Upper lobe of right lung (tissue), 1 donor: ENCODE measurements at regions not wholly inside any gene's neighbourhood (a gene's known extent, or its start where the extent isn't known, plus 50 kb on each side); places are given as distances from the start of the nearest gene placed in this dataset.
A peak's percentile ranks its signal among the peaks of the same experiment; 100 is the strongest.
"Not testable (repeated sequence)": the region's sequence is repeated elsewhere in the genome, so short reads cannot be mapped to it uniquely, and the experiment has no call there.

Experiments
- ATAC-seq: fragments of 200-7000 bp; cut with Tn5 transposase; one replicate; pipeline ENCODE4 v1.9.1; 2020; ENCODE audit warnings: mild to moderate bottlenecking, moderate library complexity
- DNase-seq: peaks from one replicate; pipeline ENCODE4 v3.0.0-alpha.2; 2020
- H3K27ac ChIP-seq: fragments of 200-600 bp; one replicate; pipeline ENCODE4 v1.8.0; 2022
- H3K27me3 ChIP-seq: fragments of 200-600 bp; one replicate; pipeline ENCODE4 v1.8.0; 2022; ENCODE audit warnings: mild to moderate bottlenecking
- H3K36me3 ChIP-seq: fragments of 200-600 bp; one replicate; pipeline ENCODE4 v1.8.0; 2022
- H3K4me1 ChIP-seq: fragments of 200-600 bp; one replicate; pipeline ENCODE4 v1.8.0; 2022
- H3K4me3 ChIP-seq: fragments of 200-600 bp; one replicate; pipeline ENCODE4 v1.8.0; 2022; ENCODE audit warnings: mild to moderate bottlenecking
- H3K9me3 ChIP-seq: fragments of 200-600 bp; one replicate; pipeline ENCODE4 v1.8.0; 2022
- CTCF ChIP-seq: fragments of 200-600 bp; IDR thresholded peaks from one replicate; pipeline ENCODE4 v1.8.0; 2022; ENCODE audit warnings: antibody characterized with exemption
- intact Hi-C: fragments of 100-400 bp; cut with DNase I; formaldehyde crosslinking; loops from one replicate; pipeline ENCODE4 v1.11.0; 2022
- donor health status: DM: no; HTN: yes; CAD: no; lungs with severe emphysema.

GRCh38 chr17:64732336-64733006, 70.4 kb upstream of the SMURF2 start:
- TF ChIP-seq CTCF, result no peak
- no peaks in the 10 kb centered on the region for H3K27me3 ChIP-seq
- H3K4me3 ChIP-seq, result no peak overlapping the region
- peak; percentile 34 for ATAC-seq
- H3K9me3 ChIP-seq, result no peaks in the 10 kb centered on the region
- H3K36me3 ChIP-seq, result no peaks in the 10 kb centered on the region
- H3K27ac ChIP-seq, result no peak overlapping the region
- DNase-seq, result no peak
- H3K4me1 ChIP-seq, result peaks cover 17% of the 10 kb centered on the region
- intact Hi-C loops, result no loop called here

- intact Hi-C loops, H3K36me3 ChIP-seq, H3K27ac ChIP-seq, H3K4me3 ChIP-seq, H3K9me3 ChIP-seq, ATAC-seq, DNase-seq, H3K27me3 ChIP-seq: not testable (repeated sequence)
- H3K4me1 ChIP-seq, result peaks cover 20% of the 10 kb centered on the region
These were observed 67.9 kb upstream of the SMURF2 start for GRCh38 chr17:64730023-64730422.

GRCh38 chr17:64729201-64729600, 67.1 kb upstream of the SMURF2 start:
- no peaks in the 10 kb centered on the region for H3K9me3 ChIP-seq
- H3K27me3 ChIP-seq, result no peaks in the 10 kb centered on the region
- TF ChIP-seq CTCF, result no peak
- no peak overlapping the region for H3K27ac ChIP-seq
- DNase-seq (no peak), ATAC-seq (no peak)
- H3K4me3 ChIP-seq, result no peak overlapping the region
- H3K4me1 ChIP-seq, result peaks cover 20% of the 10 kb centered on the region
- H3K36me3 ChIP-seq, result no peaks in the 10 kb centered on the region
- intact Hi-C loops, result no loop called here

- H3K4me3 ChIP-seq, result no peak overlapping the region
- no peaks in the 10 kb centered on the region for H3K9me3 ChIP-seq
- intact Hi-C loops, result no loop called here
- H3K4me1 ChIP-seq, result peaks cover 24% of the 10 kb centered on the region
- ATAC-seq (no peak), DNase-seq (no peak)
- no peak overlapping the region for H3K27ac ChIP-seq
- H3K36me3 ChIP-seq, result no peaks in the 10 kb centered on the region
- no peaks in the 10 kb centered on the region for H3K27me3 ChIP-seq
- TF ChIP-seq CTCF, result no peak
These were observed 66.1 kb upstream of the SMURF2 start for GRCh38 chr17:64728041-64728695.

GRCh38 chr17:64726025-64726424, 63.9 kb upstream of the SMURF2 start:
- DNase-seq, H3K36me3 ChIP-seq, H3K9me3 ChIP-seq, intact Hi-C loops, ATAC-seq, H3K4me3 ChIP-seq, H3K27me3 ChIP-seq, H3K27ac ChIP-seq: not testable (repeated sequence)
- H3K4me1 ChIP-seq, result peaks cover 13% of the 10 kb centered on the region

GRCh38 chr17:64724246-64724645, 62.1 kb upstream of the SMURF2 start:
- ATAC-seq (peak; percentile 96), DNase-seq (peak; percentile 77)
- H3K27ac ChIP-seq, H3K9me3 ChIP-seq, H3K27me3 ChIP-seq, H3K36me3 ChIP-seq, intact Hi-C loops, H3K4me3 ChIP-seq: not testable (repeated sequence)
- peaks cover 13% of the 10 kb centered on the region for H3K4me1 ChIP-seq

GRCh38 chr17:64723781-64724180, 61.7 kb upstream of the SMURF2 start:
- peaks cover 13% of the 10 kb centered on the region for H3K4me1 ChIP-seq
- no peak for TF ChIP-seq CTCF
- DNase-seq (no peak), ATAC-seq (no peak)
- no peaks in the 10 kb centered on the region for H3K9me3 ChIP-seq
- H3K36me3 ChIP-seq, result no peaks in the 10 kb centered on the region
- intact Hi-C loops, result no loop called here
- H3K27ac ChIP-seq, result no peak overlapping the region
- H3K4me3 ChIP-seq, result no peak overlapping the region
- H3K27me3 ChIP-seq, result no peaks in the 10 kb centered on the region

GRCh38 chr17:64721556-64721955, 59.4 kb upstream of the SMURF2 start:
- H3K9me3 ChIP-seq, H3K4me3 ChIP-seq, H3K27me3 ChIP-seq, ATAC-seq, intact Hi-C loops, DNase-seq, H3K27ac ChIP-seq, H3K36me3 ChIP-seq, H3K4me1 ChIP-seq: not testable (repeated sequence)

- H3K27me3 ChIP-seq, H3K4me3 ChIP-seq, H3K4me1 ChIP-seq, H3K27ac ChIP-seq, H3K36me3 ChIP-seq, DNase-seq, intact Hi-C loops, H3K9me3 ChIP-seq: not testable (repeated sequence)
- ATAC-seq, result peak; percentile 43
These were observed 58.1 kb upstream of the SMURF2 start for GRCh38 chr17:64720253-64720652.

- H3K27ac ChIP-seq, H3K4me1 ChIP-seq, H3K27me3 ChIP-seq, ATAC-seq, H3K9me3 ChIP-seq, DNase-seq, H3K36me3 ChIP-seq, H3K4me3 ChIP-seq, intact Hi-C loops: not testable (repeated sequence)
These were observed 57.4 kb upstream of the SMURF2 start for GRCh38 chr17:64719517-64719916.
